A673 (cell line): ENCODE measurements at regions not wholly inside any gene's neighbourhood (a gene's known extent, or its start where the extent isn't known, plus 50 kb on each side); places are given as distances from the start of the nearest gene placed in this dataset.
"Not testable (repeated sequence)": the region's sequence is repeated elsewhere in the genome, so short reads cannot be mapped to it uniquely, and the experiment has no call there.

ENCODE experiments used
- BruUV-seq: library from RNA; stranded (reverse); fragments of 400-500 nt; replicated peaks from 2 replicates; lab custom pipeline; 2021; lab: Mats Ljungman, UMichigan
- CTCF ChIA-PET: fragments of 300-600 bp; sonication (Branson Sonifier 250); formaldehyde crosslinking; loops from one replicate; lab custom pipeline; 2022; ENCODE audit warnings: antibody characterized with exemption; lab: Charles Lee
- POLR2A ChIA-PET: fragments of 300-600 bp; sonication (Branson Sonifier 250); formaldehyde crosslinking; loops from one replicate; lab custom pipeline; 2022; ENCODE audit warnings: antibody characterized with exemption; ENCODE audit not compliant: low non-redundant PET; lab: Charles Lee
- DNase-seq: peaks from one replicate; pipeline ENCODE4 v3.0.0-alpha.2; 2015; ENCODE audit warnings: low spot score
- H3K27ac ChIP-seq: fragments of 200-600 bp; sonication (generic); 2 replicates; pipeline ENCODE4 v1.5.1; 2016; ENCODE audit warnings: mixed run types, low read depth, mild to moderate bottlenecking, mixed read lengths, antibody characterized with exemption, low read length; ENCODE audit not compliant: poor library complexity, severe bottlenecking
- H3K27me3 ChIP-seq: fragments of 200-600 bp; sonication (generic); replicated peaks from 2 replicates; pipeline ENCODE4 v1.6.1; 2017; ENCODE audit warnings: mixed run types, low read depth, mild to moderate bottlenecking, mixed read lengths, antibody characterized with exemption, low read length; ENCODE audit not compliant: insufficient read depth, poor library complexity
- H3K36me3 ChIP-seq: fragments of 200-600 bp; sonication (generic); 2 replicates; pipeline ENCODE4 v1.6.1; 2016; ENCODE audit warnings: mixed run types, mild to moderate bottlenecking, mixed read lengths, antibody characterized with exemption, low read length; ENCODE audit not compliant: insufficient read depth, poor library complexity, severe bottlenecking
- H3K4me1 ChIP-seq: fragments of 200-600 bp; sonication (generic); 2 replicates; pipeline ENCODE4 v1.6.1; 2017; ENCODE audit warnings: mixed run types, mild to moderate bottlenecking, mixed read lengths, antibody characterized with exemption, low read length; ENCODE audit not compliant: insufficient read depth, poor library complexity, severe bottlenecking
- H3K4me3 ChIP-seq: fragments of 200-600 bp; sonication (generic); 2 replicates; pipeline ENCODE4 v1.5.1; 2016; ENCODE audit warnings: low read depth, mixed run types, mild to moderate bottlenecking, mixed read lengths, low read length; ENCODE audit not compliant: poor library complexity, severe bottlenecking
- H3K9me3 ChIP-seq: fragments of 200-600 bp; sonication (generic); 2 replicates; pipeline ENCODE4 v1.6.1; 2016; ENCODE audit warnings: mixed run types, low read depth, mild to moderate bottlenecking, mixed read lengths, antibody characterized with exemption, low read length; ENCODE audit not compliant: poor library complexity, severe bottlenecking
- EZH2 ChIP-seq: fragments of 200-600 bp; sonication (generic); IDR thresholded peaks from 2 replicates; pipeline ENCODE4 v1.6.1; 2017; ENCODE audit warnings: borderline replicate concordance, low read depth, mild to moderate bottlenecking, mixed read lengths, antibody characterized with exemption, low read length; ENCODE audit not compliant: poor library complexity, severe bottlenecking
- intact Hi-C: fragments of 100-400 bp; cut with micrococcal nuclease; formaldehyde crosslinking; loops from one replicate; pipeline ENCODE4 v1.10.0; 2022; ENCODE audit not compliant: unreplicated experiment
- TF ChIP-seq, protein P1 (sequence below): fragments of 300-800, 200-600 bp; sonication (generic); conservative IDR thresholded peaks from 2 replicates; pipeline ENCODE4 v1.5.1; 2017; ENCODE audit warnings: low read depth, mild to moderate bottlenecking, antibody characterized with exemption, low read length, moderate library complexity, mixed read lengths

GRCh38 chr1:182229451-182229850 lies 162.1 kb downstream of the GLUL start:
- no peak overlapping the region for H3K27ac ChIP-seq
- no peaks in the 10 kb centered on the region for H3K4me1 ChIP-seq
- POLR2A ChIA-PET, result no interaction called here
- H3K9me3 ChIP-seq, result no peaks in the 10 kb centered on the region
- H3K36me3 ChIP-seq, result no peaks in the 10 kb centered on the region
- no peak for DNase-seq
- H3K27me3 ChIP-seq, result no peaks in the 10 kb centered on the region
- CTCF ChIA-PET, result no interaction called here
- no peak for TF ChIP-seq EZH2
- TF ChIP-seq, protein P1, sequence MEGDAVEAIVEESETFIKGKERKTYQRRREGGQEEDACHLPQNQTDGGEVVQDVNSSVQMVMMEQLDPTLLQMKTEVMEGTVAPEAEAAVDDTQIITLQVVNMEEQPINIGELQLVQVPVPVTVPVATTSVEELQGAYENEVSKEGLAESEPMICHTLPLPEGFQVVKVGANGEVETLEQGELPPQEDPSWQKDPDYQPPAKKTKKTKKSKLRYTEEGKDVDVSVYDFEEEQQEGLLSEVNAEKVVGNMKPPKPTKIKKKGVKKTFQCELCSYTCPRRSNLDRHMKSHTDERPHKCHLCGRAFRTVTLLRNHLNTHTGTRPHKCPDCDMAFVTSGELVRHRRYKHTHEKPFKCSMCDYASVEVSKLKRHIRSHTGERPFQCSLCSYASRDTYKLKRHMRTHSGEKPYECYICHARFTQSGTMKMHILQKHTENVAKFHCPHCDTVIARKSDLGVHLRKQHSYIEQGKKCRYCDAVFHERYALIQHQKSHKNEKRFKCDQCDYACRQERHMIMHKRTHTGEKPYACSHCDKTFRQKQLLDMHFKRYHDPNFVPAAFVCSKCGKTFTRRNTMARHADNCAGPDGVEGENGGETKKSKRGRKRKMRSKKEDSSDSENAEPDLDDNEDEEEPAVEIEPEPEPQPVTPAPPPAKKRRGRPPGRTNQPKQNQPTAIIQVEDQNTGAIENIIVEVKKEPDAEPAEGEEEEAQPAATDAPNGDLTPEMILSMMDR, result no peak
- no peak overlapping the region for H3K4me3 ChIP-seq
- no TSS peak for BruUV-seq
- intact Hi-C loops, result no loop called here

- Histone ChIP-seq H3K27me3 (no peaks in the 10 kb centered on the region), H3K36me3 (no peaks in the 10 kb centered on the region), H3K4me3 (no peak overlapping the region), H3K9me3 (no peaks in the 10 kb centered on the region), H3K27ac (no peak overlapping the region), H3K4me1 (no peaks in the 10 kb centered on the region)
- no peak for DNase-seq
- no TSS peak for BruUV-seq
- TF ChIP-seq EZH2, result no peak
- TF ChIP-seq, protein P1, result no peak
- intact Hi-C loops, result no loop called here
- POLR2A ChIA-PET, result no interaction called here
- CTCF ChIA-PET, result no interaction called here
Measured at GRCh38 chr1:182227864-182228547, 163.6 kb downstream of the GLUL start.

GRCh38 chr1:182226618-182227017 lies 165.0 kb downstream of the GLUL start:
- BruUV-seq, result no TSS peak
- H3K9me3 ChIP-seq, result no peaks in the 10 kb centered on the region
- ChIA-PET CTCF (no interaction called here), POLR2A (no interaction called here)
- no peaks in the 10 kb centered on the region for H3K4me1 ChIP-seq
- intact Hi-C loops, result no loop called here
- H3K27ac ChIP-seq, result no peak overlapping the region
- H3K27me3 ChIP-seq, result no peaks in the 10 kb centered on the region
- TF ChIP-seq EZH2, result no peak
- TF ChIP-seq, protein P1, result no peak
- no peaks in the 10 kb centered on the region for H3K36me3 ChIP-seq
- no peak overlapping the region for H3K4me3 ChIP-seq
- no peak for DNase-seq

DNA sequence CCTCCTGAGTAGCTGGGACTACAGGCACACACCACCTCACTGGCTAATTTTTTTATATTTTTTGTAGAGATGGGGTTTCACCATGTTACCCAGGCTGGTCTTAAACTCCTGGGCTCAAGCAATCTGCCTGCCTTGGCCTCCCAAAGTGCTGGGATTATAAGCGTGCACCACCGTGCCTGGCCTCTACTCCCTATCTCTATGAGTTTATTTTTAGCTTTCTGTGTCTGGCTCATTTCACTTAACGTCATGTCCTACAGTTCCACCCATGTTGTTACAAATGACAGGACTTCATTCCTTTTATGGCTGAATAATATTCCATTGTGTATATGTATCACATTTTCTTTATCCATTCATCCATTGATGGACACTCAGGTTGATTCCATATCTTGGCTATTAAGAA lies 164.2 kb upstream of the ZNF648 start:
- DNase-seq, H3K36me3 ChIP-seq, H3K4me3 ChIP-seq, CTCF ChIA-PET, BruUV-seq, intact Hi-C loops, H3K4me1 ChIP-seq, POLR2A ChIA-PET, H3K27ac ChIP-seq, H3K9me3 ChIP-seq, H3K27me3 ChIP-seq: not testable (repeated sequence)

DNA sequence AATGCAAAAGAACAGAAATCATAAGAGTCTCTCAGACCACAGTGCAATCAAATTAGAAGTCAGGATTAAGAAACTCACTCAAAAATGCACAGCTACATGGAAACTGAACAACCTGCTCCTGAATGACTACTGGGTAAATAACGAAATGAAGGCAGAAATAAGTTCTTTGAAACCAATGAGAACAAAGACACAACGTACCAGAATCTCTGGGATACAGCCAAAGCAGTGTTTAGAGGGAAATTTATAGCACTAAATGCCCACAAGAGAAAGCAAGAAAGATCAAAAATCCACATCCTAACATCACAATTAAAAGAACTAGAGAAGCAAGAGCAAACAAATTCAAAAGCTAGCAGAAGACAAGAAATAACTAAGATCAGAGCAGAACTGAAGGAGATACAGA lies 160.5 kb upstream of the ZNF648 start:
- H3K36me3 ChIP-seq, CTCF ChIA-PET, BruUV-seq, intact Hi-C loops, POLR2A ChIA-PET, H3K27ac ChIP-seq, DNase-seq, H3K9me3 ChIP-seq, H3K27me3 ChIP-seq, H3K4me1 ChIP-seq, H3K4me3 ChIP-seq: not testable (repeated sequence)
